Retinal pigment epithelial cell (primary cell): ENCODE measurements at regions not wholly inside any gene's neighbourhood (a gene's known extent, or its start where the extent isn't known, plus 50 kb on each side); places are given as distances from the start of the nearest gene placed in this dataset.

Experiments used
- DNase-seq: peaks from one replicate; pipeline ENCODE4 v3.0.0-alpha.2; 2010; ENCODE audit warnings: low read depth
- H3K4me3 ChIP-seq: 2 replicates; pipeline ENCODE4 v1.5.1; 2011; ENCODE audit warnings: mild to moderate bottlenecking, low read length, control low read depth, moderate library complexity
- CTCF ChIP-seq: conservative IDR thresholded peaks from 2 replicates; pipeline ENCODE4 v1.5.1; 2011; ENCODE audit warnings: low read depth, low read length, control low read depth, inconsistent platforms

- DNase-seq, result no peak
- no peak overlapping the region for H3K4me3 ChIP-seq
- TF ChIP-seq CTCF, result no peak
Measured at GRCh38 chr1:166270476-166271150, 103.8 kb upstream of the FAM78B start.

- TF ChIP-seq CTCF, result no peak
- no peak for DNase-seq
- H3K4me3 ChIP-seq, result no peak overlapping the region
Measured at GRCh38 chr1:166271151-166271538, 104.3 kb upstream of the FAM78B start.

- no peak overlapping the region for H3K4me3 ChIP-seq
- TF ChIP-seq CTCF, result no peak
- DNase-seq, result no peak
Measured at GRCh38 chr1:166272155-166272554, 105.4 kb upstream of the FAM78B start.

- H3K4me3 ChIP-seq, result no peak overlapping the region
Measured at GRCh38 chr1:166272851-166273250, 106.0 kb upstream of the FAM78B start.

GRCh38 chr1:166273618-166274017 is 106.8 kb upstream of the FAM78B start:
- no peak for TF ChIP-seq CTCF
- no peak overlapping the region for H3K4me3 ChIP-seq
- no peak for DNase-seq

More at GRCh38 chr1:166272851-166273250, 106.0 kb upstream of the FAM78B start:
- DNase-seq, result no peak
- no peak for TF ChIP-seq CTCF

- no peak for DNase-seq
- no peak for TF ChIP-seq CTCF
- no peak overlapping the region for H3K4me3 ChIP-seq
Measured at GRCh38 chr1:166282391-166283137, 115.8 kb upstream of the FAM78B start.

GRCh38 chr1:166283190-166283589 is 116.4 kb upstream of the FAM78B start:
- TF ChIP-seq CTCF, result no peak
- H3K4me3 ChIP-seq, result no peak overlapping the region
- no peak for DNase-seq
